Nephron (organoid): ENCODE measurements at regions not wholly inside any gene's neighbourhood (a gene's known extent, or its start where the extent isn't known, plus 50 kb on each side); places are given as distances from the start of the nearest gene placed in this dataset.

Experiments
- H3K27ac Mint-ChIP-seq, 3 experiments: 2 replicates each; pipeline ENCODE4 v1.8.0; 2020; ENCODE audit warnings: mixed read lengths in 3 of 3, mild to moderate bottlenecking in 2 of 3, moderate library complexity in 1 of 3
- H3K27me3 Mint-ChIP-seq: 2 replicates; pipeline ENCODE4 v1.8.0; 2021; ENCODE audit warnings: low read depth, mild to moderate bottlenecking, moderate library complexity, mixed read lengths
- H3K36me3 Mint-ChIP-seq: 2 replicates; pipeline ENCODE4 v1.8.0; 2020; ENCODE audit warnings: low read depth, mixed read lengths
- H3K4me1 Mint-ChIP-seq: 2 replicates; pipeline ENCODE4 v1.8.0; 2020; ENCODE audit warnings: mixed read lengths
- H3K4me3 Mint-ChIP-seq, 3 experiments: 2 replicates each; pipeline ENCODE4 v1.8.0; 2020; ENCODE audit warnings: mild to moderate bottlenecking in 3 of 3, mixed read lengths in 3 of 3, moderate library complexity in 2 of 3
- H3K9me3 Mint-ChIP-seq: 2 replicates; pipeline ENCODE4 v1.8.0; 2020; ENCODE audit warnings: mixed read lengths
- CTCF ChIP-seq, 3 experiments: fragments of 200-600 bp; sonication (generic); IDR thresholded peaks; one replicate each; pipeline ENCODE4 v1.5.0; 2021; ENCODE audit warnings: antibody characterized with exemption in 3 of 3; ENCODE audit not compliant: unreplicated experiment in 3 of 3

GRCh38 chr10:78729366-78729765 lies 339.4 kb upstream of the ZMIZ1 start:
- H3K36me3 Mint-ChIP-seq = no peaks in the 10 kb centered on the region
- peaks cover 16% of the 10 kb centered on the region for H3K27me3 Mint-ChIP-seq
- H3K4me3 Mint-ChIP-seq = no peak overlapping the region
- TF ChIP-seq CTCF (IDR thresholded peaks at IDR 0.05; ENCODE audit: unreplicated experiment in 3 of 3) = no peak
- H3K4me1 Mint-ChIP-seq = peaks cover 23% of the 10 kb centered on the region
- no peaks in the 10 kb centered on the region for H3K9me3 Mint-ChIP-seq
- no peak overlapping the region for H3K27ac Mint-ChIP-seq

- no peaks in the 10 kb centered on the region for H3K9me3 Mint-ChIP-seq
- no peak overlapping the region for H3K27ac Mint-ChIP-seq
- no peaks in the 10 kb centered on the region for H3K36me3 Mint-ChIP-seq
- no peak overlapping the region for H3K4me3 Mint-ChIP-seq
- no peak for TF ChIP-seq CTCF (IDR thresholded peaks at IDR 0.05; ENCODE audit: unreplicated experiment in 3 of 3)
- H3K27me3 Mint-ChIP-seq = peaks cover 15% of the 10 kb centered on the region
- H3K4me1 Mint-ChIP-seq = peaks cover 23% of the 10 kb centered on the region
These were observed 339.0 kb upstream of the ZMIZ1 start for GRCh38 chr10:78729800-78730199.

- H3K4me3 Mint-ChIP-seq = no peak overlapping the region
- no peak for TF ChIP-seq CTCF (IDR thresholded peaks at IDR 0.05; ENCODE audit: unreplicated experiment in 3 of 3)
- peaks cover 13% of the 10 kb centered on the region for H3K27me3 Mint-ChIP-seq
- peaks cover under 1% of the 10 kb centered on the region for H3K9me3 Mint-ChIP-seq
- H3K4me1 Mint-ChIP-seq = peaks cover 23% of the 10 kb centered on the region
- no peaks in the 10 kb centered on the region for H3K36me3 Mint-ChIP-seq
- no peak overlapping the region for H3K27ac Mint-ChIP-seq
These were observed 338.0 kb upstream of the ZMIZ1 start for GRCh38 chr10:78730754-78731153.

GRCh38 chr10:78731675-78732074 lies 337.1 kb upstream of the ZMIZ1 start:
- Mint-ChIP-seq H3K9me3 (peaks cover 2% of the 10 kb centered on the region), H3K27me3 (peaks cover 9% of the 10 kb centered on the region), H3K27ac (no peak overlapping the region), H3K4me3 (no peak overlapping the region), H3K4me1 (peaks cover 20% of the 10 kb centered on the region), H3K36me3 (no peaks in the 10 kb centered on the region)
- no peak for TF ChIP-seq CTCF (IDR thresholded peaks at IDR 0.05; ENCODE audit: unreplicated experiment in 3 of 3)

GRCh38 chr10:78732381-78732780 lies 336.4 kb upstream of the ZMIZ1 start:
- peaks cover 2% of the 10 kb centered on the region for H3K9me3 Mint-ChIP-seq
- H3K27me3 Mint-ChIP-seq = peaks cover 8% of the 10 kb centered on the region
- H3K27ac Mint-ChIP-seq = no peak overlapping the region
- no peak for TF ChIP-seq CTCF (IDR thresholded peaks at IDR 0.05; ENCODE audit: unreplicated experiment in 3 of 3)
- no peaks in the 10 kb centered on the region for H3K36me3 Mint-ChIP-seq
- peaks cover 13% of the 10 kb centered on the region for H3K4me1 Mint-ChIP-seq
- H3K4me3 Mint-ChIP-seq = no peak overlapping the region

GRCh38 chr10:78736926-78737630 lies 331.7 kb upstream of the ZMIZ1 start:
- Mint-ChIP-seq H3K27ac (no peak overlapping the region), H3K9me3 (peaks cover 2% of the 10 kb centered on the region), H3K4me1 (peaks cover 11% of the 10 kb centered on the region), H3K27me3 (peaks cover 10% of the 10 kb centered on the region), H3K4me3 (no peak overlapping the region), H3K36me3 (no peaks in the 10 kb centered on the region)
- TF ChIP-seq CTCF (IDR thresholded peaks at IDR 0.05; ENCODE audit: unreplicated experiment in 3 of 3) = no peak
